ENCODE measurements at regions not wholly inside any gene's neighbourhood (a gene's known extent, or its start where the extent isn't known, plus 50 kb on each side); places are given as distances from the start of the nearest gene placed in this dataset.

GRCh38 chr2:63663013-63663864 lies 74.5 kb downstream of the MDH1 start:
- POLR2A ChIA-PET: no interaction called here
- Histone ChIP-seq H3K36me3 (ENCODE audit: control insufficient read depth, insufficient read depth, low read length) (no peaks in the 10 kb centered on the region), H3K27me3 (ENCODE audit: control insufficient read depth, insufficient read depth, low read length) (no peaks in the 10 kb centered on the region), H3K4me3 (ENCODE audit: low read depth, low read length) (no peak overlapping the region)
- DNase-seq (ENCODE audit: low read depth): no peak
- CTCF ChIA-PET: interaction anchor here (0.6 to 1.6 kb wide), 3 partner anchors 10 to 63 kb away, joined by 3 read pairs; no protein-coding TSS in a partner anchor
- TF ChIP-seq CTCF (IDR thresholded peaks at IDR 0.05; ENCODE audit: insufficient read depth, low read depth, low read length): no peak

GRCh38 chr2:63665091-63665490 lies 76.3 kb downstream of the MDH1 start:
- H3K36me3 ChIP-seq (ENCODE audit: control insufficient read depth, insufficient read depth, low read length): no peaks in the 10 kb centered on the region
- no peak for TF ChIP-seq CTCF (IDR thresholded peaks at IDR 0.05; ENCODE audit: insufficient read depth, low read depth, low read length)
- H3K27me3 ChIP-seq (ENCODE audit: control insufficient read depth, insufficient read depth, low read length): no peaks in the 10 kb centered on the region
- DNase-seq (ENCODE audit: low read depth): no peak
- ChIA-PET POLR2A (no interaction called here), CTCF (no interaction called here)
- H3K4me3 ChIP-seq (ENCODE audit: low read depth, low read length): no peak overlapping the region

- Histone ChIP-seq H3K27me3 (ENCODE audit: control insufficient read depth, insufficient read depth, low read length) (no peaks in the 10 kb centered on the region; the same call in 1 of the 2 replicates), H3K4me3 (ENCODE audit: low read depth, low read length) (no peak overlapping the region), H3K36me3 (ENCODE audit: control insufficient read depth, insufficient read depth, low read length) (no peaks in the 10 kb centered on the region)
- peak; percentile 89 for DNase-seq (ENCODE audit: low read depth)
- ChIA-PET CTCF (no interaction called here), POLR2A (no interaction called here)
- TF ChIP-seq CTCF (IDR thresholded peaks at IDR 0.05; ENCODE audit: insufficient read depth, low read depth, low read length): no peak
Observed at GRCh38 chr2:63665846-63666475, 77.2 kb downstream of the MDH1 start.

GRCh38 chr2:63667132-63667700 lies 78.5 kb downstream of the MDH1 start:
- CTCF ChIA-PET: interaction anchor here (0.6 to 1.2 kb wide), 3 partner anchors 18 to 174 kb away, joined by 3 to 4 read pairs (median 4); partner anchors contain the start of gene UGP2
- no peak for DNase-seq (ENCODE audit: low read depth)
- no peaks in the 10 kb centered on the region; the same call in 1 of the 2 replicates for H3K27me3 ChIP-seq (ENCODE audit: control insufficient read depth, insufficient read depth, low read length)
- H3K36me3 ChIP-seq (ENCODE audit: control insufficient read depth, insufficient read depth, low read length): no peaks in the 10 kb centered on the region
- H3K4me3 ChIP-seq (ENCODE audit: low read depth, low read length): no peak overlapping the region
- no peak for TF ChIP-seq CTCF (IDR thresholded peaks at IDR 0.05; ENCODE audit: insufficient read depth, low read depth, low read length)
- POLR2A ChIA-PET: no interaction called here

GRCh38 chr2:63668000-63668399 lies 79.2 kb downstream of the MDH1 start:
- TF ChIP-seq CTCF (IDR thresholded peaks at IDR 0.05; ENCODE audit: insufficient read depth, low read depth, low read length): no peak
- H3K36me3 ChIP-seq (ENCODE audit: control insufficient read depth, insufficient read depth, low read length): no peaks in the 10 kb centered on the region
- POLR2A ChIA-PET: no interaction called here
- no peak for DNase-seq (ENCODE audit: low read depth)
- H3K27me3 ChIP-seq (ENCODE audit: control insufficient read depth, insufficient read depth, low read length): no peaks in the 10 kb centered on the region; the same call in 1 of the 2 replicates
- CTCF ChIA-PET: interaction anchor here (0.6 to 1.2 kb wide), 3 partner anchors 17 to 174 kb away, joined by 3 to 4 read pairs (median 4); partner anchors contain the start of gene UGP2
- H3K4me3 ChIP-seq (ENCODE audit: low read depth, low read length): no peak overlapping the region
